B cell (primary cell): ENCODE measurements at regions not wholly inside any gene's neighbourhood (a gene's known extent, or its start where the extent isn't known, plus 50 kb on each side); places are given as distances from the start of the nearest gene placed in this dataset.

ENCODE experiments used
- CTCF ChIP-seq: fragments of 200-600 bp; IDR thresholded peaks from one replicate; pipeline ENCODE4 v1.8.0; 2022; ENCODE audit warnings: antibody characterized with exemption, mild to moderate bottlenecking
- EZH2 ChIP-seq: IDR thresholded peaks from 2 replicates; pipeline ENCODE4 v1.6.1; 2012; ENCODE audit warnings: borderline replicate concordance, low read depth, mild to moderate bottlenecking, moderate library complexity, low read length; ENCODE audit not compliant: insufficient read depth, poor library complexity, severe bottlenecking

- TF ChIP-seq EZH2 (no peak), CTCF (no peak)
Observed at GRCh38 chr4:117466388-117466787, 381.0 kb upstream of the TRAM1L1 start.
